GM19455 (cell line): ENCODE measurements at regions not wholly inside any gene's neighbourhood (a gene's known extent, or its start where the extent isn't known, plus 50 kb on each side); places are given as distances from the start of the nearest gene placed in this dataset.

Experiments
- ATAC-seq: cut with Tn5 transposase; IDR thresholded peaks from one replicate; pipeline ENCODE4 v1.9.1; 2021; ENCODE audit not compliant: unreplicated experiment

- ATAC-seq, result no peak
Observed at GRCh38 chr12:89946518-89947135, 238.0 kb upstream of the ATP2B1 start.

DNA sequence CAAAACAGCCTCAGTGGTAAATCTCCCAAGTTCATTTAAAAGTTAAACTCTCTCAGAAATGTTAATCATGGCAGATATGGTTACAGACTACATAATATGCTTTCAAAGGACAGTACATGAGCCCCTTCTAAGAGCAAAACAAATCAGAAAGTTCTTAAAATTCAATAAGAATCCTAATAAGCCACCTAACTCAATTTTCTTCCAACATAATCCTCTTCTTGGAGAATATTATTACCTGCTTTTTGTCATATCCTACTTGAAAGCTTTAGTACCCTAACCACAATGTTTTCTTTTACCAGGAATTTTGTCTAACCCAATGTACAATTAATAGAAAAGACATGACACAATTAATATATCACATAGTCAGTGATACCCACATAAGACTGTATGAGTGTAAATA is 236.5 kb upstream of the ATP2B1 start:
- ATAC-seq, result no peak

DNA sequence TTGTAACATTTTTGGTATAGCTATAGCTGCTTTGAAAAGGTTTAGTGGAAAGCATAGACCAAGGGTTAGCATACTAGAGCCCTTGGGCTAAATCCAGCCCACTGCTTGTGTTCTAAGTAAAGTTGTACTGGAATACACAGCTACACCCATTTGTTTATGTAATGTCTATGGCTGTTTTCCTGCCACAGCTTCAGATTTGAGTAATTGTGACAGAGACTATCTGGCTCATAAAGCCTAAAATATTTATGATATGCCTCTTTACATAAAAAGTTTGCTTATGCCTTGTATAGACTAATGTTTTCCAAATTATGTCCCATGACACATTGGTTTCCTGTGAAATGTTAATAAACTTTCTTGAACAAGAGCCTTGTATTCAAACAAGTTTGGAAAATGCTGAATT is 234.8 kb upstream of the ATP2B1 start:
- no peak for ATAC-seq

- no peak for ATAC-seq
Observed at GRCh38 chr12:89941436-89941835, 232.8 kb upstream of the ATP2B1 start.

DNA sequence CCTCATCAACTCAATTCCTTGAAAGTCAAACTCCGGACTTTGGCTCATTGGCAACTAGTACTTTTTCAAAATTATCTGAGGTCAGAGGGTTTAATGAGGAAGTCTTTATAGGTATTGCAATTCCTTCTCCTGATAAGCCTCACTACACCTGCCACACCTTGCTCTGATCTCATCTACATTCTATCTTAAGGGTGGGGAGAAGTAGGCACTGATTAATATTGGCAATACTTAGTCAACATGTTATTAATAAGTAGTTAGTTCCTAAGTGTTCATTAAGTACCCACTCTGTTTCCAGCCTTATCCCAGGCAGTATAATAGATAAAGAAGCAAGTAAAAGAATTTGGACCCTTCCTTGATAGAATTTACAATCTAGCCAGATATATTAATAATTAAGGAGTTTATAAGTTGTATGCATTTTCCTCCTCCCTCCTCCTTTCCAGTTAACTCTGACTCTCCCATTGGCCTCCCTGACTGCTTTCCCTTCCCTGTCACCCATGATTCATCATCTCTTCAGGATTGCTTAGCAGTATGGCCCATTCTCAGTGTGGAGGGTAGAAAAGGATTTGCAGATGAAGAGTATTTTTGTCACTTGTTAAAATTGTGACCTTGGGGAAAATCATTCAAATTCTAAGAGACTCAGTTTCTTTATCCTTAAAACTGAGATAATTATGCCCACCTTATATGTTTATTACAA is 231.0 kb upstream of the ATP2B1 start:
- ATAC-seq, result no peak

- no peak for ATAC-seq
Observed at GRCh38 chr12:89936631-89937030, 228.0 kb upstream of the ATP2B1 start.

- peak; percentile 75 for ATAC-seq
Observed at GRCh38 chr12:89935850-89936249, 227.2 kb upstream of the ATP2B1 start.

- ATAC-seq, result no peak
Observed at GRCh38 chr12:89933911-89934310, 225.3 kb upstream of the ATP2B1 start.

- ATAC-seq, result no peak
Observed at GRCh38 chr12:89932954-89933353, 224.3 kb upstream of the ATP2B1 start.

- no peak for ATAC-seq
Observed at GRCh38 chr12:89928467-89928866, 219.8 kb upstream of the ATP2B1 start.

GRCh38 chr12:89927226-89927698 is 218.6 kb upstream of the ATP2B1 start:
- ATAC-seq, result peak; percentile 99

GRCh38 chr12:89924191-89924590 is 215.6 kb upstream of the ATP2B1 start:
- ATAC-seq, result no peak

GRCh38 chr12:89923091-89923490 is 214.5 kb upstream of the ATP2B1 start:
- ATAC-seq, result no peak

DNA sequence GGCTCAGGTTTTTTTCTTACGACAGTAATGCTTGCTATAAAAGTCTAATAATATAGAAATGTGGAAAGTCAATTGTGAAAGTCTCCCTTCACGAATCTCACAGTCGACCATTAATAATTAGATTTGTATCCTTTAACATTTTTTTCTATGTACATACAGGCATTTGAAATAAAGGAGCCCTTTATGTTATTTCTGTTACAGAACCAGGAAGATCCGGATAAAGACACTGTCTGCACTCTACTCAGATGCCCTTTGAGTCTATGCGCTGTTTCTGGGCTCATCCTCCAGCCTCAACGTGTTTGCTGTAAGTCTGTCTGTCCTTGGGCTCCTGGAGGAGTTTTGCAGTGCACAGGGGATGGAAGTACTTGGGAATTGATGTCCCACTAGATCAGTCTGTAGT is 212.2 kb upstream of the ATP2B1 start:
- no peak for ATAC-seq

DNA sequence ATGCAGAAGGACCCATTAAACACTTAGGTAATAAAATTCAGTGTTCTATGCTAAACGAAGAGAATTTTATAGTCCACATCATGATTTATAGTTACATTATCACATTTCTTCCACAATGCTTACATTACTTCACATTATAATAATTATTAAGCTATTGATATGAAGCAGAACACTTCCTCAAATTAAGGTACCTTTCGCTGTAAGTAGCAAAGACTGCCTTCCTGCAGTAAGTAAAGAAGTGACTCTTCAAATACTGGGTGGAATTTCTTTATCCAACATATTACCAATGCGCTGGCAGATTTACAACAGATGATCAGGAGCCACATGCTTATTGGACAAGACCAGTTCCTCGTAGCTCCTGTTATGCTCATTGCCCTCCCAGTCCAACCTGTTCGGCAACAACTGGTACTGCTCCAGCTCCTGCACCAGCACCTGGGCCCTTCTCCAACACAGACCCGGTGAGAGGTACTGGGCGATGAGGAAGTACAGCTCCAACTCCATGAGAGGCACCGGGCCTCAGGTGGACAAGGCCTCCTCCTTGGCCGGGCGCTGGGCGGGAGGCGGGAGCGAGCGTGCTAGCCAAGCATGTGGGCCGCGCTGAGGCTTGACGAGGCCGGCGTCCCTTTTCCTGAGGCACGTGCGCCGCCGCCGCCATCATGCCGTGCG is 210.7 kb upstream of the ATP2B1 start:
- no peak for ATAC-seq

DNA sequence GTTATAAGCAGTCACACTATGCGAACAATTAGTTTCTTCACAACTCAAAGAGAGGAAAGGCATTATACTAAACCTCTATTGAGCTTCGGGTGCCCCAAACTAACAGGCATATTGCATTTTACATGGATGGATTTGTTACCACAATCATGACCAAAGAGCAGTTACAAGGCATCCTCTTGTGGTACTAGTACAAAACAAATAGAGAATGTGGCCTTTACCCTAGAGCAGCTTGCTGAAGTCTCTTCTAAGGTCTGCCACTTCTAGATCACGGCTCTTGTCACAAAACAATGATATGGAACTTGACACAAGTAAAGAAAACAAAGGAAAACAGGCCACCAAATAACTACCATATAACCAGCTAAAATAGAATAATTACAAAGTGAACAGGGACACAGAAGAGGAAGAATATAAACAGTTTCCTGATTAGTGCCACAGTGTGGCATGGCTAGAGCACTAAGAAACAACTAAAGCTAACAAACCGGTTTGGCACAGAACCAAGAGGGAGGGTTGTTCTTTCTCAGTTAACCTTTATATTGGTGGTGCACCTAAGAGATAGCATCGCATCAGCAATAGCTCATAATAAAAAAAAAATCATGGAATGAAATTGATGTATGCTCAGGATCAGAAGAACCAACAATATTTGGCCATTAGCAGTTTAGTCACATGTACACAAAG is 209.7 kb upstream of the ATP2B1 start:
- no peak for ATAC-seq

DNA sequence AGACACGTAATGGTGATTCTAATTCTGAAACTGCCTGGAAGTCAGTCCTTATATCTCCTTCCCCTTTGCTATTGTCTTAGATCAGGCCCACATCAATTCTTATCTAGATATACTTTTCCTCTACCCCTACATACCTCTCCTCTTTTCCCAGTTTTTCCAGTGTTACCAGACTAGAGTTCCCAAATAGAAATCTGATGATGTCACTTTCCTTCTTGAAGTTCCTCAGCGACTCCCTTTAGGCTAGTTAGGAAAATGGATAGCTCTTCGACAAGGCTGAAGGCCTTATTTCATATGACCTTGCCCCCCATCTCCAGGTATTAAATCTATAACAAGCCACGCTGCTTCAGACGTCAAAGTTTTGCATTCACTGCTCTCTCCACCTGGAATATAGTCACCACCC is 201.1 kb upstream of the ATP2B1 start:
- ATAC-seq, result no peak

- ATAC-seq, result no peak
Observed at GRCh38 chr12:89907659-89908058, 199.0 kb upstream of the ATP2B1 start.

DNA sequence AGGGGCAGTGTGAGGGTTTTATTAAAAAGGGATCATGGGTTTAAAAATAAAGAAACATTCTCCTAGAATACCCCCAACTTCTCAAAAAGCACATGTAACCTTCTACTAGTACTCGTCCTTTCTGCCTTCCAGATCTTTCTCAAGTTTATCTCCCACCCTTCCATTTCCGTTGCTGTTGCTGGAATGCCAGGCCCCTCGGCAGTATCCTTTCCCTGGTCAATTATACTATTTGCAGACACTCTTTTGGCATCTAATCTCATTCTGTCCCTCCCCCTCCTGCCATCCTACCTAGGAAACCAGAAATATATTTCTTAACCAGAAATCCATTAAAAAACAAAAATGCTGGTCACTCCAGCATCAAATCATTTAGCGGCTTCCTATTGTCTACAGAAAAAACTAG is 198.2 kb upstream of the ATP2B1 start:
- ATAC-seq, result no peak

- ATAC-seq, result no peak
Observed at GRCh38 chr12:89906178-89906577, 197.5 kb upstream of the ATP2B1 start.

DNA sequence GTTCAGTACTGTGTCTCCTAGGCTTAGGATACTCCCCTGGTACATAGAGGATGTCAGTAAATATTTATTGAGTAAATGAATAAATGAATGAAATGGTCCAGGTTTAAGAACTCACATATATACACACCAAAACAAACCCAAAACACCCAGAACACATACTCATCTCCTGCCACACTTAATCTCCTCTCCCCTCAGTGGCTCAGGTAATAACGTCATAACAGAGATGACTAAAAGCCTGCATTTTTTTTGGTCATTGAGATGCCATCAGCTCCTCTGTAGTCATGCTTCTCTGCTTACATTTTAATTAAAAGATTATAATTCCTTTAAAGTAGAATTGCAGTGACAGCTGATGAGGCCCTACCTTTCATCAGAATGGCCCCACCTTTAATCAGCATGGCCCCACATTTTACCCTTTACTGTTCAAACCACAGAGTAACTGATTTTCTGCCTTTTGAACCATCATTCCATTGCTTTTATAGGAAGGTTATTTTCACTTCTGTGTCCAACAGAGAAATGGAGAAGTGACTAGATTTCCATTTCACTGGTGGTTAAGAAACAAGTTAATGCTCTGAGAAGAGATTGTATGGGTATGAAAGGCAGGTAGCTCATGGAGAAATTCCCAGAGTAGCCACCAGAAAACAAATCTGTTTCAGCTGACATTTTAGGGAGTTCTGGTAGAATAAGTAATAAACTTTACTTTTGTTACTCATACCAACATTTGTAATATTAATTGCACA is 193.4 kb upstream of the ATP2B1 start:
- no peak for ATAC-seq
